ENCODE measurements at regions not wholly inside any gene's neighbourhood (a gene's known extent, or its start where the extent isn't known, plus 50 kb on each side); places are given as distances from the start of the nearest gene placed in this dataset.

DNA sequence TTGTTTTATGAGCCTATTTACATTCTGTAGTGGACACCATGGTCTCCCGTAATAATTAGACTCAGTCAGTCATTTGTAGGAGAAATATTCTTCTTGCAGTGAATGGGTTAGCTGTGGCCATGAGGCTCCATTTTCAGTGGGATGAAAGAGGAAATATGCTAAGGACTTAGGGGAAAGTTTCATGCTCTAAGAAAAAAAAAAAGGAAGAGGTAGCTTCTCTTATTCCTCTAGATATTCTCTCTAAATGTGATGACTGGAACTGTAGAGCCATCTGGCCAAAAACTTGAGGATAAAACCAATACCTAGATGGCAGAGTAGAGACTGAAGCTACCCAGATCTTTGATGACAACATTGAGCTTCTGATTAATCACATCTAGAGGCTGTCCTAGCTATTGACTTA, 75.8 kb upstream of the SESN3 start:
- CTCF ChIA-PET = interaction anchor here (0.7 to 1.2 kb wide), 2 partner anchors 57 to 152 kb away, joined by 3 to 5 read pairs; no protein-coding TSS in a partner anchor

DNA sequence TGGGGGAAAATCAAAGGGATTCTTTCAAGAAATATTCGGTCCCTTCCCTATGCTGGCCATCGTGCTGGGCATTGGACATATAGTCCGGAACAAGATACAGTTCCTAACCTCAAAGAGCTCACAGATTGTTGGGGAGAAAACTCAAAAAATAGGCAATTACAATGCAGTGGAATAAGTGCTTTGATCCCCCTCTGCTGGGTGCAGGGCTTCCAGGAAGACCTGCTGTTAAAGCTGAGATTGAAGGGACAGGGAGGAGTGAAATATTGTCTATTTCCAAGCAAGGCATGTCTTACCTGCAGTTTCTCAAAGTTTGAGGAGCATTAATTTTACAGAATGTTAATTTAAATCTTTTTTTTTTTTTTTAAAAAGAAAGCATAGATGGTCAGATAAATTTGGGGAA, 75.1 kb upstream of the SESN3 start:
- DNase-seq (ENCODE audit: low read depth, low spot score) = no peak
- ChIA-PET POLR2A (no interaction called here), CTCF (interaction anchor here (1.0 to 1.2 kb wide), 2 partner anchors 31 to 152 kb away, joined by 3 to 5 read pairs; no protein-coding TSS in a partner anchor)
- H3K4me3 ChIP-seq (ENCODE audit: low read depth, low read length) = no peak overlapping the region
- TF ChIP-seq, protein P1, sequence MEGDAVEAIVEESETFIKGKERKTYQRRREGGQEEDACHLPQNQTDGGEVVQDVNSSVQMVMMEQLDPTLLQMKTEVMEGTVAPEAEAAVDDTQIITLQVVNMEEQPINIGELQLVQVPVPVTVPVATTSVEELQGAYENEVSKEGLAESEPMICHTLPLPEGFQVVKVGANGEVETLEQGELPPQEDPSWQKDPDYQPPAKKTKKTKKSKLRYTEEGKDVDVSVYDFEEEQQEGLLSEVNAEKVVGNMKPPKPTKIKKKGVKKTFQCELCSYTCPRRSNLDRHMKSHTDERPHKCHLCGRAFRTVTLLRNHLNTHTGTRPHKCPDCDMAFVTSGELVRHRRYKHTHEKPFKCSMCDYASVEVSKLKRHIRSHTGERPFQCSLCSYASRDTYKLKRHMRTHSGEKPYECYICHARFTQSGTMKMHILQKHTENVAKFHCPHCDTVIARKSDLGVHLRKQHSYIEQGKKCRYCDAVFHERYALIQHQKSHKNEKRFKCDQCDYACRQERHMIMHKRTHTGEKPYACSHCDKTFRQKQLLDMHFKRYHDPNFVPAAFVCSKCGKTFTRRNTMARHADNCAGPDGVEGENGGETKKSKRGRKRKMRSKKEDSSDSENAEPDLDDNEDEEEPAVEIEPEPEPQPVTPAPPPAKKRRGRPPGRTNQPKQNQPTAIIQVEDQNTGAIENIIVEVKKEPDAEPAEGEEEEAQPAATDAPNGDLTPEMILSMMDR (IDR thresholded peaks at IDR 0.05; ENCODE audit: insufficient read depth, low read length, missing control alignments) = no peak

More for the DNA sequence above, 75.8 kb upstream of the SESN3 start:
- TF ChIP-seq, protein P1 (IDR thresholded peaks at IDR 0.05; ENCODE audit: insufficient read depth, low read length, missing control alignments) = no peak
- H3K4me3 ChIP-seq (ENCODE audit: low read depth, low read length) = no peak overlapping the region
- POLR2A ChIA-PET = no interaction called here
- DNase-seq (ENCODE audit: low read depth, low spot score) = no peak

DNA sequence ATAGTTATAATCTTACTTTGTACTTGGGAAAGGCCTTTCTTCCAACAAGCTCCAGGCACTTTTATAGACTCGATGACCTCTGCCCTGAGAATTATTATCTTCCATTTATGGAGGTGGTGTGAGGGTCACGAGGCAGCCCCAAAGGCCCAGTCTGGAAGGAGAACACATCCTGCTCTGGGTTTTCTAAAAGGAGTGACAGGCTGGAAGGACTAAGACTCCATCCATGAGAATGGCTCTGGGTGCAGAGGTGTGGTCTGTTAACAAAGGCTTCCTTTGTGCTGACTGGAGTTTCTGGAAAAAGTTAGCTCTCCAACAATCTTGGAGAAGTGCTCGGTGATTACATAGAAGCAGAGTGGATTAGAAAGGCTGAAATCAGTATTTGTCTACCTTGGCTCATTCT, 74.7 kb upstream of the SESN3 start:
- DNase-seq (ENCODE audit: low read depth, low spot score) = no peak
- TF ChIP-seq, protein P1 (IDR thresholded peaks at IDR 0.05; ENCODE audit: insufficient read depth, low read length, missing control alignments) = no peak
- ChIA-PET POLR2A (no interaction called here), CTCF (interaction anchor here (1.0 to 1.6 kb wide), 3 partner anchors 31 to 400 kb away, joined by 3 to 5 read pairs (median 5); no protein-coding TSS in a partner anchor)
- no peak overlapping the region for H3K4me3 ChIP-seq (ENCODE audit: low read depth, low read length)

DNA sequence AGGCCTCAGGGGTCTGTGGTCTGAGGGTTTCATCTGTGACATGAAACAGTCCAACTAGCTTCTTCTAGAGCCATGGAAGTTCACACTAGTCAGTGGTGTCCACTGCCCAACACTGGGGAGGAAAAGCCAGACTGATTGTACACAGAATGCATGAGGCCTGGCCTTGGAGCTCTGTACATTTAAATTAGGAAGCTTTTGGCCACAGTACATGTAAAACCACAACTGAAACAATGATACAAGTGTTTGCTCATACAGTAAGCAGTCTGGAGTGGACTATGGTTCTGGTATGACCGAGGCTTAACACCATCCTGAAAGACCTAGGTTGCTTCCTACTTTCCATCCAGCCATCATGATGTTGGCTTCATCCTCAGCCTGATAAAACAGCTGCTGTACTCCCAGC, 73.8 kb upstream of the SESN3 start:
- ChIA-PET CTCF (interaction anchor here (1.2 to 1.6 kb wide), 3 partner anchors 32 to 401 kb away, joined by 3 to 5 read pairs (median 3); no protein-coding TSS in a partner anchor), POLR2A (no interaction called here)
- no peak for DNase-seq (ENCODE audit: low read depth, low spot score)
- TF ChIP-seq, protein P1 (IDR thresholded peaks at IDR 0.05; ENCODE audit: insufficient read depth, low read length, missing control alignments) = no peak
- no peak overlapping the region for H3K4me3 ChIP-seq (ENCODE audit: low read depth, low read length)

DNA sequence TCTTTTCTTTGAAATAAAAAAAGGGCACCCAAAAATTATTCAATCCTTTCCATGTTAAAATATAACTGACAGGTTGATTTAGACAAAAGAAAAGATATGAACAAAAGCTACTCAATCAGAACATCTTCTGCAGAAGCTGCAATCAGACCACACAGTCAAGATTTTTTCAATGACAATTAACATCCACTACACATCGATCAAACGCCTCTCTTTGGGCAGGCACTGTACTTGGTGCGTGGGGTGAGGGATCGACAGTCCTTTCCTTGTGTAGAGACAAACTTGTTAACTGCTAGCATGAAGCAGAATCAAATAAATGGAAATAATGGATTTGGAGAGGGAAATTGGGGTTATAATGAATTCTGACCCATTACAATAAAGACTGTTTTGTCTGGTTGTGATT, 71.2 kb upstream of the SESN3 start:
- H3K4me3 ChIP-seq (ENCODE audit: low read depth, low read length) = no peak overlapping the region
- ChIA-PET CTCF (no interaction called here), POLR2A (interaction anchor here (0.7 kb wide), 1 partner anchor 21 kb away, joined by 4 read pairs; no protein-coding TSS in a partner anchor)
- TF ChIP-seq, protein P1 (IDR thresholded peaks at IDR 0.05; ENCODE audit: insufficient read depth, low read length, missing control alignments) = no peak
- no peak for DNase-seq (ENCODE audit: low read depth, low spot score)

DNA sequence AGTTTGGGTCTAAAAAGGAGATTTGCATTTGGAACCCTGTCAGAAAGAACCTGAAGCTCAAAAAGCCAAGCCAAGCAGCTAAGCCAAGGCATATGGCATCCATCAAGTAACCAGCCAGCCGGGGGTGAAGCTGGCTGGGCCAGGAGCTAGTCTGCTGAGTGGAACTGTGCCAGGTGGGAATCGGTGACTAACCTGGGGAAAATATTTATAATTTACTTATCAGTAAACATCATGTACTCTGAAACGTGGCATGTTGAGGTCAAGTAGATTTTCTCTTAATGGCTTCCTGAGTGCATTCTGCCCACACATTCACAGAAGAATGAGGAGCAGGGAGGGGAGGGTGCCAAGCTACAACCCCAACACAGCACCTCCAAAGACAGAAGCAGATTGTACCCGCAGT, 70.5 kb upstream of the SESN3 start:
- ChIA-PET POLR2A (no interaction called here), CTCF (no interaction called here)
- TF ChIP-seq, protein P1 (IDR thresholded peaks at IDR 0.05; ENCODE audit: insufficient read depth, low read length, missing control alignments) = no peak
- DNase-seq (ENCODE audit: low read depth, low spot score) = no peak
- no peak overlapping the region for H3K4me3 ChIP-seq (ENCODE audit: low read depth, low read length)
